SU-DHL-6 (cell line): ENCODE measurements at regions not wholly inside any gene's neighbourhood (a gene's known extent, or its start where the extent isn't known, plus 50 kb on each side); places are given as distances from the start of the nearest gene placed in this dataset.

Experiments used
- H2AFZ ChIP-seq: fragments of 200-600 bp; sonication (generic); 2 replicates; pipeline ENCODE4 v1.6.1; 2014; ENCODE audit warnings: low read depth, mild to moderate bottlenecking, moderate library complexity, mixed read lengths, antibody characterized with exemption, low read length; ENCODE audit not compliant: severe bottlenecking
- H3F3A ChIP-seq: fragments of 200-600 bp; shearing (Covaris generic); 2 replicates; pipeline ENCODE4 v1.6.0; 2016; ENCODE audit warnings: antibody characterized with exemption, mild to moderate bottlenecking; ENCODE audit not compliant: insufficient read depth
- H3K27ac ChIP-seq: fragments of 200-600 bp; sonication (generic); 2 replicates; pipeline ENCODE4 v1.5.1; 2016; ENCODE audit warnings: low read depth, mild to moderate bottlenecking, low read length, moderate library complexity, mixed read lengths
- H3K27me3 ChIP-seq: fragments of 200-600 bp; sonication (generic), shearing (Covaris generic); 2 replicates; pipeline ENCODE4 v1.6.0; 2014; ENCODE audit warnings: mild to moderate bottlenecking, low read length
- H3K36me3 ChIP-seq: fragments of 200-600 bp; sonication (generic); 2 replicates; pipeline ENCODE4 v1.6.1; 2014; ENCODE audit warnings: mild to moderate bottlenecking, low read length, mixed read lengths
- H3K4me2 ChIP-seq: fragments of 300-600, 200-600 bp; shearing (Covaris generic), sonication (generic); 2 replicates; pipeline ENCODE4 v1.6.0; 2014; ENCODE audit warnings: low read length, low read depth, mild to moderate bottlenecking; ENCODE audit not compliant: poor library complexity, severe bottlenecking
- H3K4me3 ChIP-seq: fragments of 200-600 bp; sonication (generic); 2 replicates; pipeline ENCODE4 v1.5.1; 2014; ENCODE audit warnings: antibody characterized with exemption, low read length, mild to moderate bottlenecking, mixed read lengths; ENCODE audit not compliant: insufficient read depth, poor library complexity, severe bottlenecking
- H3K79me2 ChIP-seq: fragments of 200-600 bp; sonication (generic); 2 replicates; pipeline ENCODE4 v1.6.1; 2014; ENCODE audit warnings: mild to moderate bottlenecking, low read length, moderate library complexity; ENCODE audit not compliant: insufficient read depth
- H3K9ac ChIP-seq: fragments of 200-600 bp; sonication (generic); 2 replicates; pipeline ENCODE4 v1.7.0; 2014; ENCODE audit warnings: mild to moderate bottlenecking, low read length
- H3K9me2 ChIP-seq: fragments of 200-600 bp; sonication (generic); replicated peaks from 2 replicates; pipeline ENCODE4 v1.6.1; 2014; ENCODE audit warnings: low read length; ENCODE audit not compliant: insufficient read depth
- H3K9me3 ChIP-seq: fragments of 200-600 bp; sonication (generic); 2 replicates; pipeline ENCODE4 v1.6.1; 2014; ENCODE audit warnings: low read length, mixed read lengths; ENCODE audit not compliant: insufficient read depth
- H4K20me1 ChIP-seq: fragments of 200-600 bp; sonication (generic); 2 replicates; pipeline ENCODE4 v1.6.1; 2014; ENCODE audit warnings: low read depth, mild to moderate bottlenecking, antibody characterized with exemption, low read length, moderate library complexity, mixed read lengths
- CTCF ChIP-seq: fragments of 200-600 bp; sonication (generic); IDR thresholded peaks from one replicate; pipeline ENCODE4 v1.5.1; 2017; ENCODE audit warnings: antibody characterized with exemption, mild to moderate bottlenecking, low read length, moderate library complexity; ENCODE audit not compliant: insufficient read depth, poor library complexity, severe bottlenecking
- EZH2phosphoT487 ChIP-seq: fragments of 200-600 bp; sonication (generic), shearing (Covaris generic); conservative IDR thresholded peaks from 2 replicates; pipeline ENCODE4 v1.6.1; 2018; ENCODE audit warnings: mild to moderate bottlenecking, antibody characterized with exemption, low read length, moderate library complexity, mixed read lengths

- no peaks in the 10 kb centered on the region for H3K79me2 ChIP-seq
- no peak overlapping the region for H3K27ac ChIP-seq
- no peaks in the 10 kb centered on the region for H3K27me3 ChIP-seq
- no peak overlapping the region for H3K4me3 ChIP-seq
- TF ChIP-seq EZH2phosphoT487 = no peak
- TF ChIP-seq CTCF = no peak
- H3F3A ChIP-seq = no peaks in the 10 kb centered on the region
- H3K4me2 ChIP-seq = no peak overlapping the region
- H3K36me3 ChIP-seq = no peaks in the 10 kb centered on the region
- no peaks in the 10 kb centered on the region for H4K20me1 ChIP-seq
- H2AFZ ChIP-seq = no peak overlapping the region
- no peaks in the 10 kb centered on the region for H3K9me2 ChIP-seq
- H3K9ac ChIP-seq = no peak overlapping the region
- no peaks in the 10 kb centered on the region for H3K9me3 ChIP-seq
Observed at GRCh38 chr2:18643326-18644114, 54.2 kb upstream of the NT5C1B start.

DNA sequence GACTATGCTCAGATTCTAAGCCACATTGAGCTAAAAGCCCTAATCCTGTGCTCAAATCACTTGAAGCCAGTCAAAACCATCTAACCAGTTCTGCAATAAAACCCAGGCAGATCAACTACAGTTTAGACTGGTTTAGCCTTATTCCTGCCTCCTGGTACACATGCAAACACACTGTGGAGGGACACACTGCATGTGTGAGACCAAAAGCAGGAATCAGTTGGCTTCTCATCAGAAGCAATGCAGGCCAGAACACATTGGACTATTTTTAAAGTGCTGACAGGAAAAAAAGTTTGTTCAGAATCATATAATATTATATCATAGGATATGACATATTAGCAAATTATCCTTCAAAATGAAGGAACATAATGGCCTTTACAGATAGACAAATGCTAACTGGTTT lies 52.5 kb upstream of the NT5C1B start:
- H3K36me3 ChIP-seq = no peaks in the 10 kb centered on the region
- no peak for TF ChIP-seq CTCF
- TF ChIP-seq EZH2phosphoT487 = no peak
- H3K27ac ChIP-seq = no peak overlapping the region
- H3K79me2 ChIP-seq = no peaks in the 10 kb centered on the region
- H3K4me2 ChIP-seq = no peak overlapping the region
- no peak overlapping the region for H3K4me3 ChIP-seq
- no peaks in the 10 kb centered on the region for H3K9me3 ChIP-seq
- H2AFZ ChIP-seq = no peak overlapping the region
- no peaks in the 10 kb centered on the region for H3F3A ChIP-seq
- no peaks in the 10 kb centered on the region for H3K9me2 ChIP-seq
- no peaks in the 10 kb centered on the region for H4K20me1 ChIP-seq
- no peak overlapping the region for H3K9ac ChIP-seq
- no peaks in the 10 kb centered on the region for H3K27me3 ChIP-seq

DNA sequence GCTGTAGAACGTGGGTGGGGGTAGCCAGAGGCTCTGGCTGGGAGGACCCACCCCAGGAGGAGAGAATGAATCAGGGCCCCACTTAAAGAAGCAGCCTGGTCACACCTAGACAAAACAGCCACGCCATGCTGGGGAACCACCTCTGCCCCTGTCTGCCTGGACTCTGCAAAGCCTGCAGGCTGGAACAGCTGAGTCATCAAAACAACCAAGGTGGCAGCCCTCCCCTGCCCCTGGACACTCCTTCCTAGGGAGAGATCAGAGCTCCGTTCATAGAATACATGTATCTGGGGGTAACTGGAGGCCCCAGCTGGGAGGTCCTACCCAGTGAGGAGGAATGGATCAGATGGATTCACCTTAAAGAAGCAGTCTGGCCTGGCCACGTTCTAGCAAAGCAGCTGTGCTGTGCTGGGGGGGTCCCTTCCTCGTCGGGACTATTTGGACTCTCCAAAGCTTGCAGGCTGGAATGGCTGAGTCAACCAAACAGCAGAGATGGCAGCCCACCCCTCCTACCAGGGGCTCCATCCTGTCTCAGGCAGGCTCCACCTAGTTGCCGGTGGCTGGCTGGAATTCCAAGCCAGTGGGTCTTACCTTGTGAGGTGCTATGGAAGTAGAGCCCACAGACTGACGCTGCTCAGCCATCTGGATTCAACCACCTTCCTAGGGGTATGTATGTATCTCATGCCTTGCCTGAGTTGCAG lies 50.5 kb upstream of the NT5C1B start:
- H3F3A ChIP-seq = no peaks in the 10 kb centered on the region
- no peaks in the 10 kb centered on the region for H3K9me3 ChIP-seq
- no peaks in the 10 kb centered on the region for H3K27me3 ChIP-seq
- H3K79me2 ChIP-seq = no peaks in the 10 kb centered on the region
- no peak overlapping the region for H3K9ac ChIP-seq
- no peaks in the 10 kb centered on the region for H3K36me3 ChIP-seq
- H3K4me3 ChIP-seq = no peak overlapping the region
- no peak overlapping the region for H3K4me2 ChIP-seq
- no peak overlapping the region for H3K27ac ChIP-seq
- no peak overlapping the region for H2AFZ ChIP-seq
- H4K20me1 ChIP-seq = no peaks in the 10 kb centered on the region
- no peaks in the 10 kb centered on the region for H3K9me2 ChIP-seq
- TF ChIP-seq EZH2phosphoT487 = no peak
